GM12865 (cell line): ENCODE measurements at regions not wholly inside any gene's neighbourhood (a gene's known extent, or its start where the extent isn't known, plus 50 kb on each side); places are given as distances from the start of the nearest gene placed in this dataset.

ENCODE experiments used
- DNase-seq: peaks from one replicate; pipeline ENCODE4 v3.0.0; 2010; ENCODE audit warnings: low read depth
- H3K4me3 ChIP-seq: 2 replicates; pipeline ENCODE4 v1.5.1; 2011; ENCODE audit warnings: mild to moderate bottlenecking, low read depth, low read length, control low read depth
- TF ChIP-seq, protein P1 (sequence below): IDR thresholded peaks from 2 replicates; pipeline ENCODE4 v1.5.1; 2011; ENCODE audit warnings: low read length, control low read depth, low read depth, inconsistent platforms; ENCODE audit not compliant: insufficient read depth; ENCODE audit errors: missing control alignments

DNA sequence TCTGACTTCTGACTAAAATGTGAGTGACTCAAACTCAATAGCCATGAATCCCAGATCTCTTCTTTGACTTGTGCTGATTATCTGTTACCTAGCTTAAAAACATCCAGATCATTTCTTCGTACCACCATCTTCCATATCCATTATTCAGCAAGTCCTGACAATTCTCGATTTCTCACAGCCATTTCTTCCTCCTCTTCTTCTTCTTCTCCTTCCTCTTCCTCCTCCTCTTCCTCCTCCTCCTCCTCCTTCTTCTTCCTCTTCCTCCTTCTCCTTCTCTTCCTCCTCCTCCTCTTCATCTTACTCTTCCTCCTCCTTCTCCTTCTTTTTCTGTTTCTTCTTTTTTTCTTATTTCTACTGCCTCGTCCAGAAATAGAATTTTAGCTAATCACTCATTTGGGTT is 77.0 kb upstream of the MAP1B start:
- TF ChIP-seq, protein P1, sequence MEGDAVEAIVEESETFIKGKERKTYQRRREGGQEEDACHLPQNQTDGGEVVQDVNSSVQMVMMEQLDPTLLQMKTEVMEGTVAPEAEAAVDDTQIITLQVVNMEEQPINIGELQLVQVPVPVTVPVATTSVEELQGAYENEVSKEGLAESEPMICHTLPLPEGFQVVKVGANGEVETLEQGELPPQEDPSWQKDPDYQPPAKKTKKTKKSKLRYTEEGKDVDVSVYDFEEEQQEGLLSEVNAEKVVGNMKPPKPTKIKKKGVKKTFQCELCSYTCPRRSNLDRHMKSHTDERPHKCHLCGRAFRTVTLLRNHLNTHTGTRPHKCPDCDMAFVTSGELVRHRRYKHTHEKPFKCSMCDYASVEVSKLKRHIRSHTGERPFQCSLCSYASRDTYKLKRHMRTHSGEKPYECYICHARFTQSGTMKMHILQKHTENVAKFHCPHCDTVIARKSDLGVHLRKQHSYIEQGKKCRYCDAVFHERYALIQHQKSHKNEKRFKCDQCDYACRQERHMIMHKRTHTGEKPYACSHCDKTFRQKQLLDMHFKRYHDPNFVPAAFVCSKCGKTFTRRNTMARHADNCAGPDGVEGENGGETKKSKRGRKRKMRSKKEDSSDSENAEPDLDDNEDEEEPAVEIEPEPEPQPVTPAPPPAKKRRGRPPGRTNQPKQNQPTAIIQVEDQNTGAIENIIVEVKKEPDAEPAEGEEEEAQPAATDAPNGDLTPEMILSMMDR: no peak
- DNase-seq: no peak
- no peak overlapping the region for H3K4me3 ChIP-seq

DNA sequence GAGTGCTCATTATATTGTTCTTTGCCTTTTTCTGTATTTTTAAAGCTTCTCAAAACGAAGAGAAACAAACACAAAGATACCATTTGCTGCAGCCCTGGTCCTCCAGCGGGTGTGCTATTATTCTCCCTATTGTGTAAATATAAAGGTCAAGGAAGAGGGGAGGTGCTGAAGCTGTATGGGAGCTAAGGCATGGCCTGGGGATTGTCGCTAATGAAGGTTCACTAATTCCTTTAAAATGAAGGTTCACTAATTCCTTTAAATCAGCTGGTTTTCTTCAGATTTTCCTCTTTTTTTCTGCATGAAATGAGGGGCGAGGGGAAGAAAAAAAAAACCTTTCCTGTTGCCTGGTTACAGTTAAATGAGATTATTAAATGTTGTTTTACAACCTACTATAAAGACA is 74.5 kb upstream of the MAP1B start:
- H3K4me3 ChIP-seq: no peak overlapping the region
- no peak for DNase-seq
- TF ChIP-seq, protein P1: no peak

DNA sequence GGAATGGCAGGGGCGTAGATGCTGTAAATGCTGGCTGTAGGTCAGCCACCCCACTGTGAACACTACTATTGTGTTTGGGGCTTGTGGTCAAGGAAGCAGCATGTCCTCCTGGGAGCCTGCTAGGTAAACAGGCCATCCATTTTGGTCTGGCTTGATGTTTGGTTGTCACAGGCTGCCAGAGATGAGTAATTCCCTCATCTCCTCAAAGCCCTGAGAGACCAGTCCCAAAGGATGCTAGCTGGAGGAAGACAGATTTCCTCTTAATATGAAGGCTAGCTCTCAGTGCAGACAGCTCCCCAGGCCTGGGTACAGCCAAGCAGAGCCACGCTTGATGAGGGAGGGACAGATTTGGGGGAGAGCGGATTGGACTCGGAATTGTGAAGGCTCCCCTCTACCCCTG is 72.5 kb upstream of the MAP1B start:
- DNase-seq: no peak
- TF ChIP-seq, protein P1: no peak

DNA sequence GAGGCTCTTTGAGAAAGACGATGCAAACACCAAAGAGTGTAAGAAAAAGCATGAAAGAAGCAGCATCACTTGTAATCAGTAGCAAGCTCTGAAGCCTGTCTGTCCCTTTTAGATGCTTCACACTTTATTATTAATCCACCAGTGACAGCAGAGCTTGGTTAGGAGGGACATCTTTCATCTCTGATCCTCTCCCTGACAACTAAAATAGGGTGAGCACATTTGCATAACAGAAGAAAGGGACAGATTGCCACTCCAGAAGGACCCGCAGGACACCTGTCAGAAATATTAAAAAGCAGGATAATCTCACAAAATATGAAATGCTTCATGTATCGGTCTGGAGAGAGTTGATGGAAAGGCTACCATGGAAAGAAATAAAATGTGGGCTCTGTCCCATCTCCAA is 71.4 kb upstream of the MAP1B start:
- no peak overlapping the region for H3K4me3 ChIP-seq
- TF ChIP-seq, protein P1: no peak
- DNase-seq: no peak

More for the DNA sequence above, 72.5 kb upstream of the MAP1B start:
- H3K4me3 ChIP-seq: no peak overlapping the region

DNA sequence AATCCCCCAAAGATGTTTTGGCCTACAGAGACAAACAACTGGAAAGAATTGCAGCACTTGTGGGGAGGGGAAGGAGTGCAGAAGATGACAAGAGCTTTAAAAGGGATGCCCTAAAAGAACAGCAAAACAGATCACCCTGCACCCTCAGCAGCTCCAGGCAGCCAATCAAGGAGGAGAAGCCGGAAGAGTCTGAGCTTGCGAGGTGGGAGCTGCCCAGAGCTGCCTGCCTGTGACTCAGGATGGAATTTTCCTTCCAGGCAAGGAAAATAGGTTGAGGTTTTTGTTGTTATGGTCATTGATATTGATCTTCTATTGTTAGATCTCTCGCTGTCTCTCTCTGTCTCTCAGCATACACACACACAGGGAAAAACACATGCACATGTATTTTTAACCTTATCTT is 70.3 kb upstream of the MAP1B start:
- H3K4me3 ChIP-seq: no peak overlapping the region
- DNase-seq: no peak
- TF ChIP-seq, protein P1: no peak

DNA sequence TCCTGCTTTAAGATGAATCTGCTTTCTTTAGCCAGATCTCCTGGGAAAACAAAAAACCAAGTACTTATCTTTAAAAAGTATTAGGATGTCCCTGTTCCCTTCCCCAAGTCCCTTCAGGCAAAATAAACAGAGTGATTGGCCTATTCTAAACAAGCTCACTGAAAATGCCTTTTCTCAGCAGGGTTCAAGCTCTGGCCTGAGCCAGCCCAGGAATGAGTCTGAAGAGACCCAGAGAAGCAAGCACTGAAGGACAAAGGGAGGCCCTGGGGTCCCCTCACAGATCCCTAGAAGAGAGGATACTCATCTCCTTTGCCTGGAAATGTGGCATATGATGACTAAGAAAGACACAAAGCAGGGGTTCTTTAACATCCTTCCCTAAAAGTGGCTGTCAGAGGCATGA is 66.8 kb upstream of the MAP1B start:
- TF ChIP-seq, protein P1: no peak
- no peak overlapping the region for H3K4me3 ChIP-seq
- DNase-seq: no peak

DNA sequence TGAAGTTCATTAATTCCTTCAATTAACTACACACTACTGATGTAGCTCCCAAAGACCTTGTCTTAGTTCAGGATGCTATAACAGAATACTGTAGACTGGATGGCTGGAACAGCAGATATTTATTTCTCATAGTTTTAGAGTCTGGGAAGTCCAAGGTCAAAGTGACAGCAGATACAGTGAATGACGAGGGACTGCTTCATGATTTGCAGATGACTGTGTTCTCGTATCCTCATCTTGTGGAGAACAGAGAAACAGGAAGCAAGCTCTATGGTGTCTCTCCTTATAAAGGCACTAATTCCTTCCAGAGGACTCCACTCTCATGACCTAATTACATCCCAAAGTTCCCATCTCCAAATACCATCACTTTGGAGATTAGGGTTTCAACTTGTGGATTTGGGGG is 65.6 kb upstream of the MAP1B start:
- no peak overlapping the region for H3K4me3 ChIP-seq
- TF ChIP-seq, protein P1: no peak
- no peak for DNase-seq
